HCT116 (cell line): ENCODE measurements at regions not wholly inside any gene's neighbourhood (a gene's known extent, or its start where the extent isn't known, plus 50 kb on each side); places are given as distances from the start of the nearest gene placed in this dataset.
A peak's percentile ranks its signal among the peaks of the same experiment; 100 is the strongest.

ENCODE experiments used
- ATAC-seq: fragments of 200-7000 bp; cut with Tn5 transposase; 2 replicates; pipeline ENCODE4 v1.9.1; 2020; ENCODE audit warnings: mild to moderate bottlenecking, moderate library complexity
- BruUV-seq: library from RNA; stranded (reverse); fragments of 400-500 nt; replicated peaks from 2 replicates; lab custom pipeline; 2021; lab: Mats Ljungman, UMichigan
- CTCF ChIA-PET: fragments of 300-600 bp; sonication (Branson Sonifier 250); formaldehyde crosslinking; loops from one replicate; lab custom pipeline; 2021; ENCODE audit warnings: antibody characterized with exemption; lab: Charles Lee
- POLR2A ChIA-PET: fragments of 300-600, 350-600 bp; sonication (Branson Sonifier 250); formaldehyde crosslinking; loops from one replicate; lab custom pipeline; 2021; ENCODE audit warnings: antibody characterized with exemption; lab: Charles Lee
- RAD21 ChIA-PET, 2 experiments: fragments of 300-600 bp; sonication (Branson Sonifier 250); formaldehyde crosslinking; loops; one replicate each; lab custom pipeline; 2023; ENCODE audit warnings: low total read pairs in 2 of 2; ENCODE audit not compliant: uncharacterized antibody in 2 of 2, unreplicated experiment in 2 of 2, low non-redundant PET in 1 of 2; lab: Charles Lee
- DNase-seq: peaks from one replicate; pipeline ENCODE4 v3.0.0-alpha.2; 2010; ENCODE audit warnings: low read depth, low spot score
- H2AFZ ChIP-seq: fragments of 200-600 bp; shearing (Covaris generic), sonication (generic); 2 replicates; pipeline ENCODE4 v1.6.1; 2017; ENCODE audit warnings: low read depth, mixed run types, mixed read lengths, antibody characterized with exemption, low read length; ENCODE audit not compliant: poor library complexity, severe bottlenecking
- H3K27ac ChIP-seq: 2 replicates; pipeline ENCODE4 v1.5.1; 2012; ENCODE audit warnings: low read depth, low read length
- H3K27me3 ChIP-seq: fragments of 200-600 bp; sonication (generic); 2 replicates; pipeline ENCODE4 v1.6.1; 2016; ENCODE audit warnings: mixed run types, low read length, mixed read lengths; ENCODE audit not compliant: insufficient read depth
- H3K36me3 ChIP-seq, 2 experiments: fragments of 200-500 bp in 1 of 2; fragments of 200-600 bp in 1 of 2; sonication (Bioruptor generic) in 1 of 2; sonication (generic) in 1 of 2; 2 replicates each; pipeline versions ENCODE4 v1.5.1 to v1.6.1; 2014 to 2016; ENCODE audit warnings: low read length in 2 of 2, inconsistent platforms in 1 of 2, mixed read lengths in 1 of 2, mixed run types in 1 of 2; ENCODE audit not compliant: insufficient read depth in 2 of 2, control insufficient read depth in 1 of 2
- H3K4me1 ChIP-seq, 2 experiments: fragments of 200-600 bp in 1 of 2; sonication (generic) in 1 of 2; 2 replicates each; pipeline versions ENCODE4 v1.5.1 to v1.6.1; 2012 to 2017; ENCODE audit warnings: low read length in 2 of 2, inconsistent platforms in 1 of 2, mild to moderate bottlenecking in 1 of 2, mixed read lengths in 1 of 2, mixed run types in 1 of 2, moderate library complexity in 1 of 2; ENCODE audit not compliant: insufficient read depth in 2 of 2, control insufficient read depth in 1 of 2
- H3K4me2 ChIP-seq: fragments of 200-600 bp; sonication (generic); 2 replicates; pipeline ENCODE4 v1.6.1; 2017; ENCODE audit warnings: mixed run types, low read length, mixed read lengths
- H3K4me3 ChIP-seq, 2 experiments: fragments of 200-600 bp in 1 of 2; sonication (generic) in 1 of 2; replicated peaks in 1 of 2; 2 replicates each; pipeline ENCODE4 v1.5.1; 2011 to 2016; ENCODE audit warnings: low read length in 2 of 2, control low read depth in 1 of 2, low read depth in 1 of 2, mild to moderate bottlenecking in 1 of 2, mixed read lengths in 1 of 2, mixed run types in 1 of 2
- H3K79me2 ChIP-seq: fragments of 200-600 bp; sonication (generic); 2 replicates; pipeline ENCODE4 v1.6.1; 2017; ENCODE audit warnings: mild to moderate bottlenecking, mixed run types, low read length, moderate library complexity, mixed read lengths; ENCODE audit not compliant: insufficient read depth
- H3K9ac ChIP-seq: fragments of 200-600 bp; sonication (generic); 2 replicates; pipeline ENCODE4 v1.6.1; 2016; ENCODE audit warnings: low read length, mixed read lengths
- H3K9me2 ChIP-seq: fragments of 200-600 bp; sonication (generic), shearing (Covaris generic); 2 replicates; pipeline ENCODE4 v1.6.1; 2017; ENCODE audit warnings: mixed run types, mild to moderate bottlenecking, moderate library complexity; ENCODE audit not compliant: insufficient read depth
- H3K9me3 ChIP-seq, 2 experiments: fragments of 200-500 bp in 1 of 2; fragments of 200-600 bp in 1 of 2; sonication (Bioruptor generic) in 1 of 2; sonication (generic) in 1 of 2; 2 replicates each; pipeline ENCODE4 v1.6.1; 2014 to 2017; ENCODE audit warnings: low read length in 2 of 2, mixed read lengths in 2 of 2, inconsistent platforms in 1 of 2, low read depth in 1 of 2, mild to moderate bottlenecking in 1 of 2, mixed run types in 1 of 2, moderate library complexity in 1 of 2; ENCODE audit not compliant: control insufficient read depth in 1 of 2, insufficient read depth in 1 of 2
- H4K20me1 ChIP-seq: fragments of 200-600 bp; sonication (generic), shearing (Covaris generic); 2 replicates; pipeline ENCODE4 v1.6.1; 2017; ENCODE audit warnings: mixed run types, mild to moderate bottlenecking, moderate library complexity; ENCODE audit not compliant: insufficient read depth
- CBX3 ChIP-seq: IDR thresholded peaks from 2 replicates; pipeline ENCODE4 v1.6.1; 2012; ENCODE audit warnings: low read depth
- EGR1 ChIP-seq: IDR thresholded peaks from 2 replicates; pipeline ENCODE4 v1.6.1; 2012; ENCODE audit warnings: low read depth
- ELF1 ChIP-seq: IDR thresholded peaks from 2 replicates; pipeline ENCODE4 v1.6.1; 2012; ENCODE audit warnings: low read depth, borderline replicate concordance
- EZH2 ChIP-seq: fragments of 200-600 bp; sonication (generic); IDR thresholded peaks from 2 replicates; pipeline ENCODE4 v1.6.1; 2017; ENCODE audit warnings: antibody characterized with exemption, mixed run types
- EZH2phosphoT487 ChIP-seq: fragments of 200-600 bp; IDR thresholded peaks from 2 replicates; pipeline ENCODE4 v1.6.1; 2018; ENCODE audit warnings: antibody characterized with exemption, borderline replicate concordance
- FOSL1 ChIP-seq: IDR thresholded peaks from 2 replicates; pipeline ENCODE4 v1.6.1; 2012; ENCODE audit warnings: low read depth
- JUND ChIP-seq: IDR thresholded peaks from 2 replicates; pipeline ENCODE4 v1.6.1; 2012
- POLR2A ChIP-seq: IDR thresholded peaks from 2 replicates; pipeline ENCODE4 v1.7.0; 2011; ENCODE audit warnings: borderline replicate concordance; ENCODE audit not compliant: insufficient read depth, insufficient read length; ENCODE audit errors: extremely low read depth
- POLR2AphosphoS5 ChIP-seq: IDR thresholded peaks from 2 replicates; pipeline ENCODE4 v1.6.1; 2011; ENCODE audit warnings: mild to moderate bottlenecking, low read depth, low read length, moderate library complexity
- SRF ChIP-seq: IDR thresholded peaks from 2 replicates; pipeline ENCODE4 v1.6.1; 2012; ENCODE audit warnings: low read depth
- TCF7L2 ChIP-seq: IDR thresholded peaks from 2 replicates; pipeline ENCODE4 v1.7.0; 2011; ENCODE audit warnings: borderline replicate concordance, inconsistent platforms; ENCODE audit not compliant: insufficient read depth, insufficient read length; ENCODE audit errors: extremely low read depth
- YY1 ChIP-seq: IDR thresholded peaks from 2 replicates; pipeline ENCODE4 v1.6.1; 2011; ENCODE audit warnings: low read length, low read depth, moderate library complexity, mild to moderate bottlenecking; ENCODE audit not compliant: insufficient replicate concordance; ENCODE audit errors: extremely low read depth
- ZFX ChIP-seq: fragments of 450-650 bp; IDR thresholded peaks from 2 replicates; pipeline ENCODE4 v1.6.1; 2017
- intact Hi-C: fragments of 100-400 bp; cut with micrococcal nuclease; formaldehyde crosslinking; loops from 2 replicates; pipeline ENCODE4 v1.10.0; 2022
- TF ChIP-seq, protein P1 (sequence below): IDR thresholded peaks from 2 replicates; pipeline ENCODE4 v1.6.1; 2012
- TF ChIP-seq, protein P2 (sequence below), 3 experiments: fragments of 200-600 bp in 1 of 3; sonication (generic) in 1 of 3; IDR thresholded peaks in 2 of 3; conservative IDR thresholded peaks in 1 of 3; 2 replicates each; pipeline ENCODE4 v1.5.1; 2012 to 2017; ENCODE audit warnings: low read depth in 2 of 3, low read length in 2 of 3, antibody characterized with exemption in 1 of 3, borderline replicate concordance in 1 of 3, control low read depth in 1 of 3, mild to moderate bottlenecking in 1 of 3, mixed read lengths in 1 of 3, mixed run types in 1 of 3, moderate library complexity in 1 of 3; ENCODE audit not compliant: insufficient read depth in 1 of 3
- TF ChIP-seq, protein P3 (sequence below): IDR thresholded peaks from 2 replicates; pipeline ENCODE4 v1.6.1; 2012; ENCODE audit warnings: low read depth

DNA sequence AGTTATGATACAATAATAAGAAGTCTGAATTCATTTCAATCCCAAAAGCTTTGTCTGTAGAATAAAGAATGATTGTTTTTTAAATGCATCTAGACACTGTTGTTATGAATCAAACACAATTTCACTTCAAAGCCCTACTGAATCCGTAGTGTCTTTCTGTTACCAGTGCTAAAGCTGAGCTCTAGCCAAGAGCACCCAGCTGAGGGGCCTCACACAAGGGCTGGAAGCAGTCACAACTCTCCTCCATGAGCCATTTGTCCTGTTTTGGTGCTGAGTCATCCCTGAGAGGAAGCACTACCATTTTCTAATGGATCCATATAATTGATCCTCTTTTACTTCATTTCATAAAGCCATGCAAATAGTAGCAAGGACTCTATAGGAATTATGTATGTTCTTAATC, 158.2 kb upstream of the ANKRD28 start:
- ChIA-PET RAD21 (no interaction called here), POLR2A (no interaction called here), CTCF (no interaction called here)
- Histone ChIP-seq H3K4me2 (no peak overlapping the region), H3K9me2 (no peaks in the 10 kb centered on the region), H3K4me3 (no peak overlapping the region), H3K27me3 (no peaks in the 10 kb centered on the region), H3K4me1 (no peaks in the 10 kb centered on the region), H4K20me1 (no peaks in the 10 kb centered on the region), H3K36me3 (no peaks in the 10 kb centered on the region), H3K27ac (no peak overlapping the region), H2AFZ (peak overlapping the region; percentile 59), H3K79me2 (no peaks in the 10 kb centered on the region), H3K9me3 (no peaks in the 10 kb centered on the region), H3K9ac (no peak overlapping the region)
- DNase-seq, result no peak
- intact Hi-C loops, result no loop called here
- TF ChIP-seq, protein P1, sequence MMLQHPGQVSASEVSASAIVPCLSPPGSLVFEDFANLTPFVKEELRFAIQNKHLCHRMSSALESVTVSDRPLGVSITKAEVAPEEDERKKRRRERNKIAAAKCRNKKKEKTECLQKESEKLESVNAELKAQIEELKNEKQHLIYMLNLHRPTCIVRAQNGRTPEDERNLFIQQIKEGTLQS, result no peak
- no peak for TF ChIP-seq JUND
- no peak for TF ChIP-seq SRF
- TF ChIP-seq FOSL1, result no peak
- no peak for TF ChIP-seq POLR2AphosphoS5
- no peak for TF ChIP-seq EGR1
- TF ChIP-seq CBX3, result no peak
- TF ChIP-seq EZH2phosphoT487, result no peak
- TF ChIP-seq, protein P2, sequence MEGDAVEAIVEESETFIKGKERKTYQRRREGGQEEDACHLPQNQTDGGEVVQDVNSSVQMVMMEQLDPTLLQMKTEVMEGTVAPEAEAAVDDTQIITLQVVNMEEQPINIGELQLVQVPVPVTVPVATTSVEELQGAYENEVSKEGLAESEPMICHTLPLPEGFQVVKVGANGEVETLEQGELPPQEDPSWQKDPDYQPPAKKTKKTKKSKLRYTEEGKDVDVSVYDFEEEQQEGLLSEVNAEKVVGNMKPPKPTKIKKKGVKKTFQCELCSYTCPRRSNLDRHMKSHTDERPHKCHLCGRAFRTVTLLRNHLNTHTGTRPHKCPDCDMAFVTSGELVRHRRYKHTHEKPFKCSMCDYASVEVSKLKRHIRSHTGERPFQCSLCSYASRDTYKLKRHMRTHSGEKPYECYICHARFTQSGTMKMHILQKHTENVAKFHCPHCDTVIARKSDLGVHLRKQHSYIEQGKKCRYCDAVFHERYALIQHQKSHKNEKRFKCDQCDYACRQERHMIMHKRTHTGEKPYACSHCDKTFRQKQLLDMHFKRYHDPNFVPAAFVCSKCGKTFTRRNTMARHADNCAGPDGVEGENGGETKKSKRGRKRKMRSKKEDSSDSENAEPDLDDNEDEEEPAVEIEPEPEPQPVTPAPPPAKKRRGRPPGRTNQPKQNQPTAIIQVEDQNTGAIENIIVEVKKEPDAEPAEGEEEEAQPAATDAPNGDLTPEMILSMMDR (IDR thresholded peaks at IDR 0.05 in 2 of 3, conservative IDR thresholded peaks at IDR 0.05 in 1 of 3; ENCODE audit: borderline replicate concordance in 1 of 3, insufficient read depth in 1 of 3, low read depth in 2 of 3, low read length in 2 of 3), result no peak
- no peak for TF ChIP-seq EZH2
- TF ChIP-seq TCF7L2, result no peak
- TF ChIP-seq, protein P3, sequence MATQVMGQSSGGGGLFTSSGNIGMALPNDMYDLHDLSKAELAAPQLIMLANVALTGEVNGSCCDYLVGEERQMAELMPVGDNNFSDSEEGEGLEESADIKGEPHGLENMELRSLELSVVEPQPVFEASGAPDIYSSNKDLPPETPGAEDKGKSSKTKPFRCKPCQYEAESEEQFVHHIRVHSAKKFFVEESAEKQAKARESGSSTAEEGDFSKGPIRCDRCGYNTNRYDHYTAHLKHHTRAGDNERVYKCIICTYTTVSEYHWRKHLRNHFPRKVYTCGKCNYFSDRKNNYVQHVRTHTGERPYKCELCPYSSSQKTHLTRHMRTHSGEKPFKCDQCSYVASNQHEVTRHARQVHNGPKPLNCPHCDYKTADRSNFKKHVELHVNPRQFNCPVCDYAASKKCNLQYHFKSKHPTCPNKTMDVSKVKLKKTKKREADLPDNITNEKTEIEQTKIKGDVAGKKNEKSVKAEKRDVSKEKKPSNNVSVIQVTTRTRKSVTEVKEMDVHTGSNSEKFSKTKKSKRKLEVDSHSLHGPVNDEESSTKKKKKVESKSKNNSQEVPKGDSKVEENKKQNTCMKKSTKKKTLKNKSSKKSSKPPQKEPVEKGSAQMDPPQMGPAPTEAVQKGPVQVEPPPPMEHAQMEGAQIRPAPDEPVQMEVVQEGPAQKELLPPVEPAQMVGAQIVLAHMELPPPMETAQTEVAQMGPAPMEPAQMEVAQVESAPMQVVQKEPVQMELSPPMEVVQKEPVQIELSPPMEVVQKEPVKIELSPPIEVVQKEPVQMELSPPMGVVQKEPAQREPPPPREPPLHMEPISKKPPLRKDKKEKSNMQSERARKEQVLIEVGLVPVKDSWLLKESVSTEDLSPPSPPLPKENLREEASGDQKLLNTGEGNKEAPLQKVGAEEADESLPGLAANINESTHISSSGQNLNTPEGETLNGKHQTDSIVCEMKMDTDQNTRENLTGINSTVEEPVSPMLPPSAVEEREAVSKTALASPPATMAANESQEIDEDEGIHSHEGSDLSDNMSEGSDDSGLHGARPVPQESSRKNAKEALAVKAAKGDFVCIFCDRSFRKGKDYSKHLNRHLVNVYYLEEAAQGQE, result no peak
- TF ChIP-seq POLR2A, result no peak
- TF ChIP-seq ELF1, result no peak
- no peak for TF ChIP-seq ZFX
- TF ChIP-seq YY1, result no peak
- BruUV-seq, result no TSS peak
- ATAC-seq, result no peak
